ENCODE measurements at regions not wholly inside any gene's neighbourhood (a gene's known extent, or its start where the extent isn't known, plus 50 kb on each side); places are given as distances from the start of the nearest gene placed in this dataset.

DNA sequence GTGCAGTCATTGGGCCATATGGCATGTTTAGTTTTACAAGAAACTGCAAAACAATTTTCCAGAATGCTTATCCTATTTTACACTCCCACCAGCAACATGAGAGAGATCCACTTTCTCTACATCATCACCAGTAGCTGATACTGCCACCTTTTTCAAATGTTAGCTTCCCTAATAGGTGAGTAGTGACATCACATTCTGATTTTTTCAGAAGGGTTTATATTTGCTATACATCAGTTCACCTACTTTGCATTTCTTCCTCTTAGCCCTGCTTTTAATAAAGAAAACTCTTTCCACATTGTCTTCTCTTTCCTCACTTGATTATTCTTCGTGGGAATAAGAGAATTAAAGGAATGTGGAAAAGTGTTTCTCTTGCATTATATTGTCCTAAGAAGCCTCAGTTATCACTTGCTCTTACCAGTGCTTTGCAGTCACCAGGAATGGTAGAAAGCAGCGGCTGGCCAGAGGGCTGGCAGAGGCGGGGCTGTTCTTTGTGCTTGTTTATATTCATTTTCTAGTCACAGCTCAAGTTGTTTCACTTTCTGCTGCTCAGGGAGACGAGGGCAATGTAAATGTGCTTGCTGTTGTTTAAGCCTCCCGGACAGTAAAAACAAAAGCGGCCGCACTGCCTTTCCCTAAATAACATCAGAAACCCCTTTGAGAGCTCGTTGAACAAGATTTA is 164.8 kb downstream of the HSD17B3 start:
- Histone ChIP-seq H3K27me3 (no peaks in the 10 kb centered on the region), H3K4me1 (peaks cover 4% of the 10 kb centered on the region), H3K9me3 (no peaks in the 10 kb centered on the region), H3K36me3 (replicated peaks in 1 of 2; ENCODE audit: insufficient read depth in 1 of 2, low read depth in 2 of 2) (no peaks in the 10 kb centered on the region), H3K27ac (peak overlapping the region in 2 of 4 donors; percentile 31 to 52), H3K4me3 (no peak overlapping the region)
- 41 to 44% methylated on average over 8 of the region's 8 CpGs for WGBS, 2 donors
- intact Hi-C loops (cut with DNase I), result no loop called here
- no peak for TF ChIP-seq POLR2A (IDR thresholded peaks at IDR 0.05)
- TF ChIP-seq, protein P1, sequence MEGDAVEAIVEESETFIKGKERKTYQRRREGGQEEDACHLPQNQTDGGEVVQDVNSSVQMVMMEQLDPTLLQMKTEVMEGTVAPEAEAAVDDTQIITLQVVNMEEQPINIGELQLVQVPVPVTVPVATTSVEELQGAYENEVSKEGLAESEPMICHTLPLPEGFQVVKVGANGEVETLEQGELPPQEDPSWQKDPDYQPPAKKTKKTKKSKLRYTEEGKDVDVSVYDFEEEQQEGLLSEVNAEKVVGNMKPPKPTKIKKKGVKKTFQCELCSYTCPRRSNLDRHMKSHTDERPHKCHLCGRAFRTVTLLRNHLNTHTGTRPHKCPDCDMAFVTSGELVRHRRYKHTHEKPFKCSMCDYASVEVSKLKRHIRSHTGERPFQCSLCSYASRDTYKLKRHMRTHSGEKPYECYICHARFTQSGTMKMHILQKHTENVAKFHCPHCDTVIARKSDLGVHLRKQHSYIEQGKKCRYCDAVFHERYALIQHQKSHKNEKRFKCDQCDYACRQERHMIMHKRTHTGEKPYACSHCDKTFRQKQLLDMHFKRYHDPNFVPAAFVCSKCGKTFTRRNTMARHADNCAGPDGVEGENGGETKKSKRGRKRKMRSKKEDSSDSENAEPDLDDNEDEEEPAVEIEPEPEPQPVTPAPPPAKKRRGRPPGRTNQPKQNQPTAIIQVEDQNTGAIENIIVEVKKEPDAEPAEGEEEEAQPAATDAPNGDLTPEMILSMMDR (IDR thresholded peaks at IDR 0.05), result no peak
- peak; percentile 62 for ATAC-seq
- peak in 3 of 4 donors; percentile 26 to 51 (median 40) for DNase-seq

DNA sequence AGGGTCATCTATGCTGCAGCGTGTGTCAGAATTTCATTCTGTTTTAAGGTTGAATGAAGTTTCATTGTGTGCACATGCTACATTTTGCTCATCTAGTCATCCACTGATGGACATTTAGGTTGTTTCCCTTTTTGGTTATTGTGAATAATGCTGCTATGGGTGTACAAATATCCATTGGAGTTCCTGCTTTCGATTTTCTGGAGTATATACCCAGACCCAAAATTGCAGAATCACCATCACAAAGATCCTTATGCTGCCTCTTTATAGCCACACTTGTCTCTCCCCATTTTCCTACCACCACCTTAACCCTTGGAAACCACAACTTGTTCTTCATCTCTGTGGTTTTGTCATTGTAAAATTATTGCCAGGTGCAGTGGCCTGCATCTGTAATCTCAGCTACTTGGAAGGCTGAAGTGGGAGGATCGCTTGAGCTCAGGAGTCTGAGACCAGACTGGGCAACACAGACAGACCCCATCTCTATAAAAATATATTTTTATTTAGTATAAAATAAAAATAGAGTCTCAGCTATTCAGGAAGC is 166.2 kb downstream of the HSD17B3 start:
- 78 to 81% methylated on average over 3 of the region's 3 CpGs for WGBS, 2 donors
- H3K36me3 ChIP-seq (replicated peaks in 1 of 2; ENCODE audit: insufficient read depth in 1 of 2, low read depth in 2 of 2), result no peaks in the 10 kb centered on the region
- no peaks in the 10 kb centered on the region for H3K9me3 ChIP-seq
- intact Hi-C loops (cut with DNase I), result no loop called here
- H3K27me3 ChIP-seq, result no peaks in the 10 kb centered on the region
- no peak overlapping the region for H3K4me3 ChIP-seq
- ATAC-seq, result no peak
- no peak for TF ChIP-seq POLR2A (IDR thresholded peaks at IDR 0.05)
- TF ChIP-seq, protein P1 (IDR thresholded peaks at IDR 0.05), result no peak
- H3K4me1 ChIP-seq, result peaks cover 4% of the 10 kb centered on the region
- no peak for DNase-seq
- H3K27ac ChIP-seq, result no peak overlapping the region

DNA sequence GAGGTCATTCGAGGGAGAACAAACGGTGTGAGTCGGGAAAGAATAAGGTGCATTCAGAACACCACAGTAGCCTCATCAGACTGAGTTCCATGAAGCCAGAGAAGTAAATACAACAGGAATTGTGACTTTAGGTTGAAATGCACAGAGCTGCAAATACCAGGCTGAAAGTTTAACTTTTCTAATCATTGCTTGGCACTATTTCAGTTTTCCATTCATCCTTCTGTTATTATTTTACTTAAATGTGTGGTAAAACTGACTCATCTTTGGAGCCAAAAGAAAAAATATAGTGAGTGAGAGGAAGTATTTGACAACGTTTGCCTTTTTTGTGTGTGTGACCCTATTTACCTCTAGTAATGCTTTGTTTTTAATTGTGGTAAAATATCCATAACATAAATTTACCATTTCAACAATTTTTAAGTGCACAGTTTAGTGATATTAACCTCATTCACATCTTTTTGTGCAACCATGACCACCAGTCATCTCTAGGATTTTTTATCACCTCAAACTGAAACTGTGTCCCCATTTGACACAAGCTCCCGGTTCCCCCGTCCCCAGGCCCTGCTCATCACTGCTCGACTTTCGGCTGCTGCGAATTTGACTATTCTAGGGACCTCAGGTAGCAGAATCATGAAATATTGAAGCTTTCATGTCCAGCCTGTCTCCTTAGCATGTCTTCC is 166.8 kb downstream of the HSD17B3 start:
- peaks cover 4% of the 10 kb centered on the region for H3K4me1 ChIP-seq
- H3K9me3 ChIP-seq, result no peaks in the 10 kb centered on the region
- H3K4me3 ChIP-seq, result no peak overlapping the region
- no peaks in the 10 kb centered on the region for H3K36me3 ChIP-seq (replicated peaks in 1 of 2; ENCODE audit: insufficient read depth in 1 of 2, low read depth in 2 of 2)
- WGBS, 2 donors, result 57 to 69% methylated on average over 9 of the region's 9 CpGs
- TF ChIP-seq POLR2A (IDR thresholded peaks at IDR 0.05), result no peak
- ATAC-seq (no peak), DNase-seq (no peak)
- H3K27me3 ChIP-seq, result no peaks in the 10 kb centered on the region
- intact Hi-C loops (cut with DNase I), result no loop called here
- no peak overlapping the region for H3K27ac ChIP-seq

- ATAC-seq, result no peak
- 82 to 83% methylated on average over 6 of the region's 6 CpGs for WGBS, 2 donors
- no peak overlapping the region for H3K27ac ChIP-seq
- no peaks in the 10 kb centered on the region for H3K27me3 ChIP-seq
- H3K36me3 ChIP-seq (replicated peaks in 1 of 2; ENCODE audit: insufficient read depth in 1 of 2, low read depth in 2 of 2), result no peaks in the 10 kb centered on the region
- DNase-seq, result no peak
- TF ChIP-seq POLR2A (IDR thresholded peaks at IDR 0.05), result no peak
- TF ChIP-seq, protein P1 (IDR thresholded peaks at IDR 0.05), result no peak
- no peaks in the 10 kb centered on the region for H3K9me3 ChIP-seq
- peaks cover 4% of the 10 kb centered on the region for H3K4me1 ChIP-seq
- H3K4me3 ChIP-seq, result no peak overlapping the region
- intact Hi-C loops (cut with DNase I), result no loop called here
Measured at GRCh38 chr9:96133321-96134021, 168.5 kb downstream of the HSD17B3 start.

- H3K27me3 ChIP-seq, result no peaks in the 10 kb centered on the region
- no peaks in the 10 kb centered on the region for H3K4me1 ChIP-seq
- intact Hi-C loops (cut with DNase I), result no loop called here
- no peak for ATAC-seq
- H3K27ac ChIP-seq, result no peak overlapping the region
- no peaks in the 10 kb centered on the region for H3K36me3 ChIP-seq (replicated peaks in 1 of 2; ENCODE audit: insufficient read depth in 1 of 2, low read depth in 2 of 2)
- 80 to 84% methylated on average over 4 of the region's 4 CpGs for WGBS, 2 donors
- no peak for DNase-seq
- H3K9me3 ChIP-seq, result no peaks in the 10 kb centered on the region
- H3K4me3 ChIP-seq, result no peak overlapping the region
- TF ChIP-seq, protein P1 (IDR thresholded peaks at IDR 0.05), result no peak
- no peak for TF ChIP-seq POLR2A (IDR thresholded peaks at IDR 0.05)
Measured at GRCh38 chr9:96131825-96132224, 170.2 kb downstream of the HSD17B3 start.

All from body of pancreas (tissue), 4 donors.